ENCODE measurements at regions not wholly inside any gene's neighbourhood (a gene's known extent, or its start where the extent isn't known, plus 50 kb on each side); places are given as distances from the start of the nearest gene placed in this dataset.

DNA sequence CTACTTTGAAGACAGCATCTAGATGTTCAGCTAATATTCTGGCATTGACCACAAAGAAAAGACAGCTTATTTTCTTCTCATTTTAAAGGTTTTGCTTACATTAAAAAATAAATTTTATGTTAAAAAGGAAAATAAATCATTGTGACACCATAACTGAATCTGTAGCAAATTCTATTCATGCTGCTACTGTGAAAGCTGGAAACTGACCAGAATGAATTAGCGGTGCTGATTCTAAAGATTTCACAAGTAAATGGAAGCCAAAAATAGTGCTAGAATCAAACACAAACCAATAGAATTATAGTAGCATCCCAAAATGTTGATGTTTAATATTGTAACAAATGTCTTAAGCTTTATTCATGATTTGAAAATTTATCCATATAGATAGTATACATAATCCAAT lies 850.0 kb upstream of the FBXO33 start:
- DNase-seq (ENCODE audit: low read depth) = no peak
- TF ChIP-seq, protein P1, sequence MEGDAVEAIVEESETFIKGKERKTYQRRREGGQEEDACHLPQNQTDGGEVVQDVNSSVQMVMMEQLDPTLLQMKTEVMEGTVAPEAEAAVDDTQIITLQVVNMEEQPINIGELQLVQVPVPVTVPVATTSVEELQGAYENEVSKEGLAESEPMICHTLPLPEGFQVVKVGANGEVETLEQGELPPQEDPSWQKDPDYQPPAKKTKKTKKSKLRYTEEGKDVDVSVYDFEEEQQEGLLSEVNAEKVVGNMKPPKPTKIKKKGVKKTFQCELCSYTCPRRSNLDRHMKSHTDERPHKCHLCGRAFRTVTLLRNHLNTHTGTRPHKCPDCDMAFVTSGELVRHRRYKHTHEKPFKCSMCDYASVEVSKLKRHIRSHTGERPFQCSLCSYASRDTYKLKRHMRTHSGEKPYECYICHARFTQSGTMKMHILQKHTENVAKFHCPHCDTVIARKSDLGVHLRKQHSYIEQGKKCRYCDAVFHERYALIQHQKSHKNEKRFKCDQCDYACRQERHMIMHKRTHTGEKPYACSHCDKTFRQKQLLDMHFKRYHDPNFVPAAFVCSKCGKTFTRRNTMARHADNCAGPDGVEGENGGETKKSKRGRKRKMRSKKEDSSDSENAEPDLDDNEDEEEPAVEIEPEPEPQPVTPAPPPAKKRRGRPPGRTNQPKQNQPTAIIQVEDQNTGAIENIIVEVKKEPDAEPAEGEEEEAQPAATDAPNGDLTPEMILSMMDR (IDR thresholded peaks at IDR 0.05; ENCODE audit: control insufficient read depth, insufficient read depth, low read depth, low read length, missing control alignments) = no peak
- H3K4me3 ChIP-seq (ENCODE audit: control insufficient read depth, low read depth, low read length) = no peak overlapping the region

DNA sequence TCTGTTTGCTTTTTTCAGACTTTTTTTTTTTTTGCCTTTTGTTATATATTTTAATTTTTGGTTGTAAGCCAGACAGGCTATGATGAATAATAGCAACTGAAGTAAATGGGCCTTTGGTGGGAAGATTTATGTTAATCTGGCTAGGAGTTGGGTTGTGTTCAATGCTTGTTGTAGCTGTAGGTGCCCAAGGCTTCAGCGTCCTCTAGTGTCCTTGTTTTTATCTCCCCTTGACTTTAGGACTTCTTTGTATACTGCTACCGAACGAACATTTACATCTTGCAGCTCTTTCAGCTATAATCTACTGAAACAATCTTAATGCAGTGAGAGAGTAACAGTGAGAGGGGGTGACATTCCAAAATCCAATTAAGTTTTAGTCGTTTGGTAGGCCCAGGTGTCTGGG lies 848.4 kb upstream of the FBXO33 start:
- TF ChIP-seq, protein P1 (IDR thresholded peaks at IDR 0.05; ENCODE audit: control insufficient read depth, insufficient read depth, low read depth, low read length, missing control alignments) = no peak
- no peak for DNase-seq (ENCODE audit: low read depth)
- H3K4me3 ChIP-seq (ENCODE audit: control insufficient read depth, low read depth, low read length) = no peak overlapping the region

DNA sequence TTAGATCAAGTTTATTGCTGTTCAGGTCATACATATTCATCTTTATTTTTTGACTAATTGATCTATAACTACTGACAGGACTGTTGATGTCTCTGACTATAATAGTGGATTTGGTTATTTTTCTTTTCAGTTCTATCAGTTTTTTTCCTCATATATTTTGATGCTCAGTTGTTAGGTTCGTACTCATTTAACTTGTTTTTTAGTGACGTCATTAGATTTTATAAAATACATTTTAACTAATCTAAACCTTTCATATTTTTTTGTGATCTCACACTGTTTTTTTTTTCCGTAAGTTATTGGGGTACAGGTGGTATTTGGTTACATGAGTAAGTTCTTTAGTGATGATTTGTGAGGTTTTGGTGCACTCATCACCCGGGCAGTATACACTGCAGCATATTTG lies 841.2 kb upstream of the FBXO33 start:
- no peak for DNase-seq (ENCODE audit: low read depth)
- TF ChIP-seq, protein P1 (IDR thresholded peaks at IDR 0.05; ENCODE audit: control insufficient read depth, insufficient read depth, low read depth, low read length, missing control alignments) = no peak
- no peak overlapping the region for H3K4me3 ChIP-seq (ENCODE audit: control insufficient read depth, low read depth, low read length)

DNA sequence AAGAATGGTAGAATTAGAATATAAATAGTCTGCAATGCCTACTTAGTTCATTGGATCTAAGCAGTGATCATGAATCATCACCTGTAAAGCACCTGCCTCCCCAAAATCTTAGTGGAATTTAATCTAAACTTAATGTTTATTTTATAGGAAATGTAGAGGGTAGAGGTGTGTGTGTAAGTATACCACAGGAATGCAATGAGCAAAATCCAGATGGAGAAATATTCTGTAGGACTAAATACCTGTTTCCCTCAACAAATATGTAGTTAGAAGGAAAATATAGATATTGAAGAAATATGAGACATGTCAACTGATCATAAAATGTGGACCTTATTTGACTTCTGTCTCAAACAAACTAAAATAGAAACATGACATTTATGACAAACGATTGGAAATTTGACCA lies 839.2 kb upstream of the FBXO33 start:
- TF ChIP-seq, protein P1 (IDR thresholded peaks at IDR 0.05; ENCODE audit: control insufficient read depth, insufficient read depth, low read depth, low read length, missing control alignments) = no peak
- no peak for DNase-seq (ENCODE audit: low read depth)
- no peak overlapping the region for H3K4me3 ChIP-seq (ENCODE audit: control insufficient read depth, low read depth, low read length)

DNA sequence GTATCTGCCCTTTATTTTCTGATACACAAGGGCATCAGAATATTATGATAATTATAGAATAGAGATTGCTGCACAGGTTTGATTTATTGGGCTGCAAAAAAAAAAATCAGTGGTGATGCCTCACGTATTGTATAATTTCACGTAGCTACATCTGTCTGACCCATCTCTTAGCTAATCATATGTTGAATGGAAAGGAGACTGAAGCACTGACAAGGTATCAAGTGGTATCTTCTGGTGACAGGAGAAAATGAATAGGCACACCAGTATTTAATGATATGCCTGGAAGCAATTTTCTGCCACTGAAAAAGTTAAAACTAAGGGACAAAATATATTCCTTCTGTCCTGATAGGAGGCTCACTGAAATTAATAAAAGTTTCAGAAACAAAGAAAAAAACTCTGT lies 837.2 kb upstream of the FBXO33 start:
- DNase-seq (ENCODE audit: low read depth) = no peak

DNA sequence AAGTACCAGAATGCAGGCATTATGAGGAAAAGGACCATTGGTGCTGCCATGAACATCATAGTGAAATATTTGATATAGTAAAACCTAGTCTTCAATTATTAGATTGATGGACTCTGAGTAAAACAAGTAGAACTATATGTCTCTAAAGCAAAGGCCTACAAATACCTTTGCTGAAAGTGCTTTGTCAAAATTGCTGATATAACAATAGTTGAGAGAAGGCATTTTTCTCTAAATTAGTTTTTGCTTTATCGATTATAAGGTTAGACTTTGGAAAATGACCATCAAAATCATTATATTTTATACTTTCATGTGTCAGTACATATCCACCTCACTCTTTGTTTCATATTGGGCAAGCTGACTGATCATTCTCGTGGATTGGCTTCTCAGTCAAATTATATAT lies 836.0 kb upstream of the FBXO33 start:
- TF ChIP-seq, protein P1 (IDR thresholded peaks at IDR 0.05; ENCODE audit: control insufficient read depth, insufficient read depth, low read depth, low read length, missing control alignments) = no peak
- no peak for DNase-seq (ENCODE audit: low read depth)
- H3K4me3 ChIP-seq (ENCODE audit: control insufficient read depth, low read depth, low read length) = no peak overlapping the region

More for the DNA sequence above, 837.2 kb upstream of the FBXO33 start:
- no peak overlapping the region for H3K4me3 ChIP-seq (ENCODE audit: control insufficient read depth, low read depth, low read length)
- TF ChIP-seq, protein P1 (IDR thresholded peaks at IDR 0.05; ENCODE audit: control insufficient read depth, insufficient read depth, low read depth, low read length, missing control alignments) = no peak

DNA sequence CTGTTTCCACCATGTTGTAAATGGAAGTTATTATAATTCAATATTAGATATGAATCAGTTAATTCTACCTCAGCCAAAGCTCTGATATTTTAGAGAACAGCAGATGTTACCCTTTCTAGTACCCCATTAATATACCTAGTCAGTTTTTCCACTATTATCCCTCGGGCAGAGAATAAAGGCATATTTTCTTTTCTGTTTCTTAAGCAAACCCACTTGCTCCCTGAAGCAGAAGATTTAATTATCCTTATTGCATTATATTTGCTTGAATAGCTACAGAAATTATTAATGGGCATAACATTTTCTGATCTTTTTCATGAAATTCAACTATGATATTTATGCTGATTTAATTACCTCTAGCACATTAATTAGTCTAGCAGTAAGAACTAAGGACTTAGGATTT lies 832.9 kb upstream of the FBXO33 start:
- H3K4me3 ChIP-seq (ENCODE audit: control insufficient read depth, low read depth, low read length) = no peak overlapping the region
- DNase-seq (ENCODE audit: low read depth) = no peak
- TF ChIP-seq, protein P1 (IDR thresholded peaks at IDR 0.05; ENCODE audit: control insufficient read depth, insufficient read depth, low read depth, low read length, missing control alignments) = no peak

Data from AG09309 (cell line).